ENCODE measurements at regions not wholly inside any gene's neighbourhood (a gene's known extent, or its start where the extent isn't known, plus 50 kb on each side); places are given as distances from the start of the nearest gene placed in this dataset.

DNA sequence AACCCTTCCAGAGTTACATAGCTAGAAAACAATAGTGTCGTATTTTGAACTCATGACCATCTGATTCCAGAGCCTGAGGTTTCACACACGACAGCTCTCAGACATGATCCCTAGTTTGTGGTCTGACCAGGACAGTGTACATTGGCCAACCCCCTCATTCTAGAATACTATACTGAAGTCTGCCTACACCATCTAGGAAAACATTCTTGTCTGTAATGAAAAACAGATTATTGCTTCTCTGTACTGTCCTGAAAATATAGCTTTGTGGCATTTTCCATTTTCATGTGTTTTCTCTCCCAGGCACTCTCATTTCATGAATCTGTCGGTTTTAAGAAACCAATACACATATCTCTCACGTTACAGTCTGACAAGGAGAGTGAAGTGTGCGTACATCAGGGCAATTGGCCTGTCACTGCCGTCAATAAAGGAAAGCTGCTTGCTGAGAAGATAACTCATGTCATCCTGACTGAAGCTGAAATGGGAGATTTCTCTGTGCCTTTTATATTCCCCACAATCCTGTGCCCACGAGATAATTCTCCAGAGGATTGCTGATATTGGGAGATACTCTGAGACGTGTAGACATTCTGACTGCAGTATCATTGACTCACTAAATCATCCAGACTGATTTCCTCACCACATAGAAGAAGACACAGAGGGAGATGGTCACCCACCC, 585.6 kb downstream of the PLPP3 start:
- Histone ChIP-seq H3K4me3 (no peak overlapping the region), H3K4me1 (no peaks in the 10 kb centered on the region), H3K27ac (no peak overlapping the region), H3K9me3 (no peaks in the 10 kb centered on the region), H3K4me2 (no peak overlapping the region)
- ATAC-seq, result no peak
- WGBS (ENCODE audit: missing lambda C conversion rate), result 56% methylated on average over 8 of the region's 8 CpGs
- FAIRE-seq, result no peak
- no peak for DNase-seq (ENCODE audit: low read depth in 1 of 2, low spot score in 1 of 2)
- POLR2A ChIA-PET, result no interaction called here
- TF ChIP-seq MYC (IDR thresholded peaks at IDR 0.05; ENCODE audit: borderline replicate concordance, low read length) (no peak), ZNF302 (CRISPR knock-in tag; IDR thresholded peaks at IDR 0.05) (no peak), EHMT2 (IDR thresholded peaks at IDR 0.05; ENCODE audit: low read depth) (no peak), NFE2L2 (conservative IDR thresholded peaks at IDR 0.05; ENCODE audit: low read length) (no peak), HOXB5 (CRISPR knock-in tag; IDR thresholded peaks at IDR 0.05) (no peak), HOXA7 (CRISPR knock-in tag; IDR thresholded peaks at IDR 0.05) (no peak), POLR2AphosphoS2 (conservative IDR thresholded peaks at IDR 0.05; ENCODE audit: low read length) (no peak)
- TF ChIP-seq, protein P1, sequence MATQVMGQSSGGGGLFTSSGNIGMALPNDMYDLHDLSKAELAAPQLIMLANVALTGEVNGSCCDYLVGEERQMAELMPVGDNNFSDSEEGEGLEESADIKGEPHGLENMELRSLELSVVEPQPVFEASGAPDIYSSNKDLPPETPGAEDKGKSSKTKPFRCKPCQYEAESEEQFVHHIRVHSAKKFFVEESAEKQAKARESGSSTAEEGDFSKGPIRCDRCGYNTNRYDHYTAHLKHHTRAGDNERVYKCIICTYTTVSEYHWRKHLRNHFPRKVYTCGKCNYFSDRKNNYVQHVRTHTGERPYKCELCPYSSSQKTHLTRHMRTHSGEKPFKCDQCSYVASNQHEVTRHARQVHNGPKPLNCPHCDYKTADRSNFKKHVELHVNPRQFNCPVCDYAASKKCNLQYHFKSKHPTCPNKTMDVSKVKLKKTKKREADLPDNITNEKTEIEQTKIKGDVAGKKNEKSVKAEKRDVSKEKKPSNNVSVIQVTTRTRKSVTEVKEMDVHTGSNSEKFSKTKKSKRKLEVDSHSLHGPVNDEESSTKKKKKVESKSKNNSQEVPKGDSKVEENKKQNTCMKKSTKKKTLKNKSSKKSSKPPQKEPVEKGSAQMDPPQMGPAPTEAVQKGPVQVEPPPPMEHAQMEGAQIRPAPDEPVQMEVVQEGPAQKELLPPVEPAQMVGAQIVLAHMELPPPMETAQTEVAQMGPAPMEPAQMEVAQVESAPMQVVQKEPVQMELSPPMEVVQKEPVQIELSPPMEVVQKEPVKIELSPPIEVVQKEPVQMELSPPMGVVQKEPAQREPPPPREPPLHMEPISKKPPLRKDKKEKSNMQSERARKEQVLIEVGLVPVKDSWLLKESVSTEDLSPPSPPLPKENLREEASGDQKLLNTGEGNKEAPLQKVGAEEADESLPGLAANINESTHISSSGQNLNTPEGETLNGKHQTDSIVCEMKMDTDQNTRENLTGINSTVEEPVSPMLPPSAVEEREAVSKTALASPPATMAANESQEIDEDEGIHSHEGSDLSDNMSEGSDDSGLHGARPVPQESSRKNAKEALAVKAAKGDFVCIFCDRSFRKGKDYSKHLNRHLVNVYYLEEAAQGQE (IDR thresholded peaks at IDR 0.05), result no peak
- TF ChIP-seq, protein P2, sequence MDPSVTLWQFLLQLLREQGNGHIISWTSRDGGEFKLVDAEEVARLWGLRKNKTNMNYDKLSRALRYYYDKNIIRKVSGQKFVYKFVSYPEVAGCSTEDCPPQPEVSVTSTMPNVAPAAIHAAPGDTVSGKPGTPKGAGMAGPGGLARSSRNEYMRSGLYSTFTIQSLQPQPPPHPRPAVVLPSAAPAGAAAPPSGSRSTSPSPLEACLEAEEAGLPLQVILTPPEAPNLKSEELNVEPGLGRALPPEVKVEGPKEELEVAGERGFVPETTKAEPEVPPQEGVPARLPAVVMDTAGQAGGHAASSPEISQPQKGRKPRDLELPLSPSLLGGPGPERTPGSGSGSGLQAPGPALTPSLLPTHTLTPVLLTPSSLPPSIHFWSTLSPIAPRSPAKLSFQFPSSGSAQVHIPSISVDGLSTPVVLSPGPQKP (IDR thresholded peaks at IDR 0.05; ENCODE audit: low read depth, low read length), result no peak
- CTCF ChIA-PET, result no interaction called here

DNA sequence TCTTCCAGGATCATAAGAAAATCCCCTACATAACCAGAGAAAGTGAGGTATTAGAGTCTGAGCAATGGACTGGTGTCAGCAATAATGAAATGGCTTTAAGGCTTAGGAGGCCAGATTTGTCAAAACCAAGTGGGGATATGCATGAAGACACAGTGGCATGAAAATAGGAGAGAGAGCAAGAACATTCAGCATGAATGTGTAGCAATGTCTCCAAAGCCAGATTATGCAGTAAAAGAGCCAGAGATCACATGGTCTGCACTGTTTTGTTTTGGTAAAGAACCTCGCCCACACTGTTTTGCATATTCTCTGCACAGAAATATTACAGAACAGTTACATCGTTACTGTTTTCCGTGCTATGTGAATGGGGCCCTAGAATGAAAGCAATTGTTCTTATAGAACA, 589.4 kb downstream of the PLPP3 start:
- POLR2A ChIA-PET, result no interaction called here
- WGBS (ENCODE audit: missing lambda C conversion rate), result 86% methylated on average over 3 of the region's 3 CpGs
- FAIRE-seq, result no peak
- no peaks in the 10 kb centered on the region for H3K9me3 ChIP-seq
- no peak for ATAC-seq
- CTCF ChIA-PET, result no interaction called here
- no peak overlapping the region for H3K4me2 ChIP-seq
- H3K4me1 ChIP-seq, result 0 out of 3 replicates have a peak, but pooled peaks cover 3% of the 10 kb centered on the region
- no peak for TF ChIP-seq EHF (CRISPR knock-in tag; IDR thresholded peaks at IDR 0.05)
- TF ChIP-seq, protein P3, sequence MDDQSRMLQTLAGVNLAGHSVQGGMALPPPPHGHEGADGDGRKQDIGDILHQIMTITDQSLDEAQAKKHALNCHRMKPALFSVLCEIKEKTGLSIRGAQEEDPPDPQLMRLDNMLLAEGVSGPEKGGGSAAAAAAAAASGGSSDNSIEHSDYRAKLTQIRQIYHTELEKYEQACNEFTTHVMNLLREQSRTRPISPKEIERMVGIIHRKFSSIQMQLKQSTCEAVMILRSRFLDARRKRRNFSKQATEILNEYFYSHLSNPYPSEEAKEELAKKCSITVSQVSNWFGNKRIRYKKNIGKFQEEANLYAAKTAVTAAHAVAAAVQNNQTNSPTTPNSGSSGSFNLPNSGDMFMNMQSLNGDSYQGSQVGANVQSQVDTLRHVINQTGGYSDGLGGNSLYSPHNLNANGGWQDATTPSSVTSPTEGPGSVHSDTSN (IDR thresholded peaks at IDR 0.05), result no peak
- TF ChIP-seq RARB (CRISPR knock-in tag; IDR thresholded peaks at IDR 0.05), result no peak
- no peak for TF ChIP-seq NPAS2 (CRISPR knock-in tag; IDR thresholded peaks at IDR 0.05; ENCODE audit: borderline replicate concordance)
- TF ChIP-seq ZNF302 (CRISPR knock-in tag; IDR thresholded peaks at IDR 0.05), result no peak
- no peak for TF ChIP-seq NFE2L2 (conservative IDR thresholded peaks at IDR 0.05; ENCODE audit: low read length)
- DNase-seq (ENCODE audit: low read depth in 1 of 2, low spot score in 1 of 2), result no peak
- no peak overlapping the region for H3K27ac ChIP-seq
- no peak overlapping the region for H3K4me3 ChIP-seq

DNA sequence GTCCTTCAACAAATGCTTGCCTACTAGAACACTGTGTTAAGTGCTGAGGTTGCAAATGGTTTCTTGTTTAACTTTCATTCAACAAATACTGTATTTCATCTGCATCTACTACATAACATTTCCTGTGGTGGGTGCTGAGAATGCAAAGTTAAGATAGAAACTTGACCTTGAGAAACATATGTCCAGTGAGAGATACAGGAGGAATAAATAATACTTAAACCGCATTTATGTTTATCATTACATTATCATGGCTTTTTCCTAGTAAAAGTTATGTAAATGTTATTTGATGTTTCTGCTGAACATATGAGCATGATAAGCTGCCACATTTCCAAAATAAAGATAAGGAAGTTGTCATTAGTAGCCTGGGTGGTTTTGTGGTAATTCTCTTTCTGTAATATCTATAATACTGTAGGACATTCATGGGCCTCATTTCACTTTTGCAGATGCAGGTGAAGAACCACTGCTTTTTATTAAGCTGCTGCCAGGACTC, 590.4 kb downstream of the PLPP3 start:
- no peaks in the 10 kb centered on the region for H3K9me3 ChIP-seq
- CTCF ChIA-PET, result no interaction called here
- TF ChIP-seq NPAS2 (CRISPR knock-in tag; IDR thresholded peaks at IDR 0.05; ENCODE audit: borderline replicate concordance), result no peak
- peak; percentile 13 for TF ChIP-seq MAFK (IDR thresholded peaks at IDR 0.05; ENCODE audit: partially characterized antibody)
- H3K4me2 ChIP-seq, result no peak overlapping the region
- POLR2A ChIA-PET, result no interaction called here
- ATAC-seq (no peak), DNase-seq (ENCODE audit: low read depth in 1 of 2, low spot score in 1 of 2) (no peak), FAIRE-seq (no peak)
- 94% methylated on average over 1 of the region's 1 CpG for WGBS (ENCODE audit: missing lambda C conversion rate)
- H3K27ac ChIP-seq, result no peak overlapping the region
- H3K4me1 ChIP-seq, result 0 out of 3 replicates have a peak, but pooled peaks cover 3% of the 10 kb centered on the region
- no peak overlapping the region for H3K4me3 ChIP-seq
